ENCODE measurements at regions not wholly inside any gene's neighbourhood (a gene's known extent, or its start where the extent isn't known, plus 50 kb on each side); places are given as distances from the start of the nearest gene placed in this dataset.

DNA sequence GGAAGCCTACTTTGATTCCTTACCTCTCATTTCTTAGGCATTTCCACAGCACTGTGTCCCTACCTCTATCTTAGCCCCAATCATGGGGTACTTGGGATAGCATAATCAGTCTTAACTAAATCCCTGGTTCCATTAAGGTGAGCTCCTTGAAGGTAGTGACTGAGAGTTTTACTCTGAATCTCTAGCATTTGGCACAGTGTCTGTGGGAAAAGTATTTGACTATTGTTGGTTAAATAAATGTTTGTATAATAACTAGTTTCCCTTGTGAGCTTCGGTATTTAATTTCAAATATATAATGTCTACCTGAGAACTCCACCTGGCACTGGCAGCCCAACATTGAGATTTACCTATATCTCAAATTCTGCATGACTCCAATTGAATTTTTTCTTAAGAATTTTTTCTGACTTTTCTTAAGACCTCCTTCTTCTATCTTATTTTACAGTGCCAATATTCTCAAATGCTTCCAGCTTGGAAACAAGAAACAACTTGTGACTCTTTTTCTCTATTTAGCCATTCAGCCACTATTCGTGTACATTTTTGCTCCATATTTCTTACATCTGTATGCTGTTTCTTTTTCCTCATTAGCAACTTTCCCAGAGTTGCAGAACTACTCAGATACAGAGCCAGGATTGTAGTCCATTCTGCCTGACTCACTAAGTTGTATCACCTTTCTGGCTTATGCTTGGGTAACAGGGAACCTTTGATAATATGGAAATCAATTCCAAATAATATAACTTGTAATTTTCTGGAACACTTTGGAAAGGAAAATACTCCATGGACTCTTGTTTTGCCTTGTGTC lies 214.0 kb upstream of the NT5C1B start:
- no TSS peak for BruUV-seq (replicated peaks)
- H3K9me1 ChIP-seq (ENCODE audit: control insufficient read depth, insufficient read depth, low read length) = no peaks in the 10 kb centered on the region
- H3K4me2 ChIP-seq (ENCODE audit: insufficient read depth, low read length) = no peak overlapping the region
- no peak overlapping the region for H3K9ac ChIP-seq (ENCODE audit: insufficient read depth in 1 of 2, low read depth in 2 of 2, low read length in 2 of 2)
- 0% methylated on average over 2 of the region's 2 CpGs for WGBS (ENCODE audit: insufficient coverage, low coverage, missing lambda C conversion rate)
- intact Hi-C loops (cut with micrococcal nuclease) = no loop called here
- no peak overlapping the region for H3K27ac ChIP-seq (ENCODE audit: extremely low read depth, low read depth, low read length)
- in situ Hi-C loops (cut with MboI) = no loop called here
- FAIRE-seq (no peak), ATAC-seq (no peak), DNase-seq (ENCODE audit: extremely low read depth in 1 of 4, low spot score in 3 of 4) (no peak)
- H4K20me1 ChIP-seq (replicated peaks; ENCODE audit: control insufficient read depth, insufficient read depth, low read length) = no peaks in the 10 kb centered on the region
- no peaks in the 10 kb centered on the region for H3K36me3 ChIP-seq (ENCODE audit: control insufficient read depth, insufficient read depth, low read length)
- POLR2A ChIA-PET = no interaction called here
- no peak overlapping the region for H2AFZ ChIP-seq (ENCODE audit: low read depth, low read length)
- no peaks in the 10 kb centered on the region for H3K4me1 ChIP-seq (replicated peaks in 1 of 2; ENCODE audit: control insufficient read depth in 2 of 2, insufficient read depth in 2 of 2, low read length in 2 of 2)
- H3K27me3 ChIP-seq (ENCODE audit: control insufficient read depth in 2 of 2, insufficient read depth in 2 of 2, low read length in 2 of 2) = no peaks in the 10 kb centered on the region
- CTCF ChIA-PET (ENCODE audit: low intra/inter-chr PET ratio) = interaction anchor here (0.5 kb wide), 1 partner anchor 251 kb away, joined by 3 read pairs; no protein-coding TSS in a partner anchor
- no peaks in the 10 kb centered on the region for H3K79me2 ChIP-seq (ENCODE audit: control insufficient read depth, insufficient read depth, low read length)
- no peak overlapping the region for H3K4me3 ChIP-seq
- H3K9me3 ChIP-seq (replicated peaks; ENCODE audit: control insufficient read depth, insufficient read depth, low read depth, low read length) = 0 out of 2 replicates have a peak, but pooled peaks cover 2% of the 10 kb centered on the region
- TF ChIP-seq, protein P1, sequence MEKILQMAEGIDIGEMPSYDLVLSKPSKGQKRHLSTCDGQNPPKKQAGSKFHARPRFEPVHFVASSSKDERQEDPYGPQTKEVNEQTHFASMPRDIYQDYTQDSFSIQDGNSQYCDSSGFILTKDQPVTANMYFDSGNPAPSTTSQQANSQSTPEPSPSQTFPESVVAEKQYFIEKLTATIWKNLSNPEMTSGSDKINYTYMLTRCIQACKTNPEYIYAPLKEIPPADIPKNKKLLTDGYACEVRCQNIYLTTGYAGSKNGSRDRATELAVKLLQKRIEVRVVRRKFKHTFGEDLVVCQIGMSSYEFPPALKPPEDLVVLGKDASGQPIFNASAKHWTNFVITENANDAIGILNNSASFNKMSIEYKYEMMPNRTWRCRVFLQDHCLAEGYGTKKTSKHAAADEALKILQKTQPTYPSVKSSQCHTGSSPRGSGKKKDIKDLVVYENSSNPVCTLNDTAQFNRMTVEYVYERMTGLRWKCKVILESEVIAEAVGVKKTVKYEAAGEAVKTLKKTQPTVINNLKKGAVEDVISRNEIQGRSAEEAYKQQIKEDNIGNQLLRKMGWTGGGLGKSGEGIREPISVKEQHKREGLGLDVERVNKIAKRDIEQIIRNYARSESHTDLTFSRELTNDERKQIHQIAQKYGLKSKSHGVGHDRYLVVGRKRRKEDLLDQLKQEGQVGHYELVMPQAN (IDR thresholded peaks at IDR 0.05; ENCODE audit: borderline replicate concordance) = no peak
- TF ChIP-seq POLR2AphosphoS2 (IDR thresholded peaks at IDR 0.05; ENCODE audit: low read length) (no peak), ZNF174 (CRISPR knock-in tag; IDR thresholded peaks at IDR 0.05) (no peak), HDAC6 (IDR thresholded peaks at IDR 0.05; ENCODE audit: low read depth, low read length) (no peak), SAP30 (IDR thresholded peaks at IDR 0.05; ENCODE audit: borderline replicate concordance, insufficient read depth, low read depth, low read length, poor library complexity, severe bottlenecking) (no peak), NRF1 (conservative IDR thresholded peaks at IDR 0.05 in 1 of 2, IDR thresholded peaks at IDR 0.05 in 1 of 2) (no peak), U2AF1 (optimal IDR thresholded peaks at IDR 0.05; ENCODE audit: low read depth, low read length) (no peak)
- TF ChIP-seq, protein P2, sequence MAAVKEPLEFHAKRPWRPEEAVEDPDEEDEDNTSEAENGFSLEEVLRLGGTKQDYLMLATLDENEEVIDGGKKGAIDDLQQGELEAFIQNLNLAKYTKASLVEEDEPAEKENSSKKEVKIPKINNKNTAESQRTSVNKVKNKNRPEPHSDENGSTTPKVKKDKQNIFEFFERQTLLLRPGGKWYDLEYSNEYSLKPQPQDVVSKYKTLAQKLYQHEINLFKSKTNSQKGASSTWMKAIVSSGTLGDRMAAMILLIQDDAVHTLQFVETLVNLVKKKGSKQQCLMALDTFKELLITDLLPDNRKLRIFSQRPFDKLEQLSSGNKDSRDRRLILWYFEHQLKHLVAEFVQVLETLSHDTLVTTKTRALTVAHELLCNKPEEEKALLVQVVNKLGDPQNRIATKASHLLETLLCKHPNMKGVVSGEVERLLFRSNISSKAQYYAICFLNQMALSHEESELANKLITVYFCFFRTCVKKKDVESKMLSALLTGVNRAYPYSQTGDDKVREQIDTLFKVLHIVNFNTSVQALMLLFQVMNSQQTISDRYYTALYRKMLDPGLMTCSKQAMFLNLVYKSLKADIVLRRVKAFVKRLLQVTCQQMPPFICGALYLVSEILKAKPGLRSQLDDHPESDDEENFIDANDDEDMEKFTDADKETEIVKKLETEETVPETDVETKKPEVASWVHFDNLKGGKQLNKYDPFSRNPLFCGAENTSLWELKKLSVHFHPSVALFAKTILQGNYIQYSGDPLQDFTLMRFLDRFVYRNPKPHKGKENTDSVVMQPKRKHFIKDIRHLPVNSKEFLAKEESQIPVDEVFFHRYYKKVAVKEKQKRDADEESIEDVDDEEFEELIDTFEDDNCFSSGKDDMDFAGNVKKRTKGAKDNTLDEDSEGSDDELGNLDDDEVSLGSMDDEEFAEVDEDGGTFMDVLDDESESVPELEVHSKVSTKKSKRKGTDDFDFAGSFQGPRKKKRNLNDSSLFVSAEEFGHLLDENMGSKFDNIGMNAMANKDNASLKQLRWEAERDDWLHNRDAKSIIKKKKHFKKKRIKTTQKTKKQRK (IDR thresholded peaks at IDR 0.05; ENCODE audit: borderline replicate concordance, low read depth, low read length) = no peak
- TF ChIP-seq, protein P3, sequence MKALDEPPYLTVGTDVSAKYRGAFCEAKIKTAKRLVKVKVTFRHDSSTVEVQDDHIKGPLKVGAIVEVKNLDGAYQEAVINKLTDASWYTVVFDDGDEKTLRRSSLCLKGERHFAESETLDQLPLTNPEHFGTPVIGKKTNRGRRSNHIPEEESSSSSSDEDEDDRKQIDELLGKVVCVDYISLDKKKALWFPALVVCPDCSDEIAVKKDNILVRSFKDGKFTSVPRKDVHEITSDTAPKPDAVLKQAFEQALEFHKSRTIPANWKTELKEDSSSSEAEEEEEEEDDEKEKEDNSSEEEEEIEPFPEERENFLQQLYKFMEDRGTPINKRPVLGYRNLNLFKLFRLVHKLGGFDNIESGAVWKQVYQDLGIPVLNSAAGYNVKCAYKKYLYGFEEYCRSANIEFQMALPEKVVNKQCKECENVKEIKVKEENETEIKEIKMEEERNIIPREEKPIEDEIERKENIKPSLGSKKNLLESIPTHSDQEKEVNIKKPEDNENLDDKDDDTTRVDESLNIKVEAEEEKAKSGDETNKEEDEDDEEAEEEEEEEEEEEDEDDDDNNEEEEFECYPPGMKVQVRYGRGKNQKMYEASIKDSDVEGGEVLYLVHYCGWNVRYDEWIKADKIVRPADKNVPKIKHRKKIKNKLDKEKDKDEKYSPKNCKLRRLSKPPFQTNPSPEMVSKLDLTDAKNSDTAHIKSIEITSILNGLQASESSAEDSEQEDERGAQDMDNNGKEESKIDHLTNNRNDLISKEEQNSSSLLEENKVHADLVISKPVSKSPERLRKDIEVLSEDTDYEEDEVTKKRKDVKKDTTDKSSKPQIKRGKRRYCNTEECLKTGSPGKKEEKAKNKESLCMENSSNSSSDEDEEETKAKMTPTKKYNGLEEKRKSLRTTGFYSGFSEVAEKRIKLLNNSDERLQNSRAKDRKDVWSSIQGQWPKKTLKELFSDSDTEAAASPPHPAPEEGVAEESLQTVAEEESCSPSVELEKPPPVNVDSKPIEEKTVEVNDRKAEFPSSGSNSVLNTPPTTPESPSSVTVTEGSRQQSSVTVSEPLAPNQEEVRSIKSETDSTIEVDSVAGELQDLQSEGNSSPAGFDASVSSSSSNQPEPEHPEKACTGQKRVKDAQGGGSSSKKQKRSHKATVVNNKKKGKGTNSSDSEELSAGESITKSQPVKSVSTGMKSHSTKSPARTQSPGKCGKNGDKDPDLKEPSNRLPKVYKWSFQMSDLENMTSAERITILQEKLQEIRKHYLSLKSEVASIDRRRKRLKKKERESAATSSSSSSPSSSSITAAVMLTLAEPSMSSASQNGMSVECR (CRISPR knock-in tag; IDR thresholded peaks at IDR 0.05) = no peak
